ENCODE measurements at regions not wholly inside any gene's neighbourhood (a gene's known extent, or its start where the extent isn't known, plus 50 kb on each side); places are given as distances from the start of the nearest gene placed in this dataset.

DNA sequence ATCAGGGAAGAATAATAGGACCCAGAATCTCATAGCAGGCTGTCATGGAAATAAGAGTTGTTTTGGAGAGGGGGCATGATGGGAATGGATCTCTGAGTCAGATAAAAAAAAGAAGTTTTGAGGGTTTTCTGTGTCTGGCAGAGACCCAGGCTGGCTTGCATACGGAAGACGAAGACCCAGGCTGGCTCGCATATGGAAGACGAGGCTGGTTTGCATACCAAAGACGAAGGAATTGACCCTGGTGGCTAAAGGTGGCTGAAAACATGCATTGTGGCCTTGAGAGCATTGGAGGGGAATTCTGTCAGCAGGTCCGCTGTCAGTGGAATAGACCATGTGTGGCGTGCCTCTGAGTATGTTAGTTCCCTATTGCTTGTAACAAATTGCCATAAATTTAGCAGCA is 335.1 kb downstream of the BTBD3 start:
- TF ChIP-seq CTCF (IDR thresholded peaks at IDR 0.05 in 4 of 5, conservative IDR thresholded peaks at IDR 0.05 in 1 of 5) (no peak), POLR2A (IDR thresholded peaks at IDR 0.05) (no peak)
